NCI-H82 treated with DMSO at 0.1 percent for 48 hours (cell line): ENCODE measurements at regions not wholly inside any gene's neighbourhood (a gene's known extent, or its start where the extent isn't known, plus 50 kb on each side); places are given as distances from the start of the nearest gene placed in this dataset.

Experiments
- DNase-seq: peaks from one replicate; lab custom pipeline; 2025; ENCODE audit not compliant: unreplicated experiment; lab: John Stamatoyannopoulos, UW

- no peak for DNase-seq
Measured at GRCh38 chr12:114770323-114770722, 86.3 kb upstream of the TBX3 start.

- no peak for DNase-seq
Measured at GRCh38 chr12:114769634-114770033, 85.7 kb upstream of the TBX3 start.

- DNase-seq, result no peak
Measured at GRCh38 chr12:114767906-114768722, 84.1 kb upstream of the TBX3 start.

GRCh38 chr12:114767084-114767760 is 83.2 kb upstream of the TBX3 start:
- DNase-seq, result no peak

- no peak for DNase-seq
Measured at GRCh38 chr12:114765960-114766691, 82.2 kb upstream of the TBX3 start.

- DNase-seq, result no peak
Measured at GRCh38 chr12:114764510-114764909, 80.5 kb upstream of the TBX3 start.

GRCh38 chr12:114762490-114763110 is 78.6 kb upstream of the TBX3 start:
- DNase-seq, result no peak

- no peak for DNase-seq
Measured at GRCh38 chr12:114760151-114760877, 76.3 kb upstream of the TBX3 start.

GRCh38 chr12:114759635-114760034 is 75.7 kb upstream of the TBX3 start:
- no peak for DNase-seq

GRCh38 chr12:114757684-114758325 is 73.8 kb upstream of the TBX3 start:
- no peak for DNase-seq

GRCh38 chr12:114752217-114752616 is 68.2 kb upstream of the TBX3 start:
- DNase-seq, result no peak

GRCh38 chr12:114751712-114752111 is 67.7 kb upstream of the TBX3 start:
- no peak for DNase-seq

GRCh38 chr12:114750917-114751316 is 66.9 kb upstream of the TBX3 start:
- no peak for DNase-seq

GRCh38 chr12:114749065-114749464 is 65.1 kb upstream of the TBX3 start:
- DNase-seq, result no peak

- no peak for DNase-seq
Measured at GRCh38 chr12:114747012-114747858, 63.3 kb upstream of the TBX3 start.

GRCh38 chr12:114746297-114747011 is 62.5 kb upstream of the TBX3 start:
- no peak for DNase-seq

GRCh38 chr12:114744691-114745090 is 60.7 kb upstream of the TBX3 start:
- DNase-seq, result no peak

GRCh38 chr12:114744285-114744684 is 60.3 kb upstream of the TBX3 start:
- DNase-seq, result no peak

GRCh38 chr12:114743799-114744198 is 59.8 kb upstream of the TBX3 start:
- no peak for DNase-seq
